Activated naive CD4-positive, alpha-beta T cell (primary cell): ENCODE measurements at regions not wholly inside any gene's neighbourhood (a gene's known extent, or its start where the extent isn't known, plus 50 kb on each side); places are given as distances from the start of the nearest gene placed in this dataset.

Experiments
- DNase-seq, 4 experiments: peaks; one replicate each; lab custom pipeline; 2025; lab: John Stamatoyannopoulos, UW

DNA sequence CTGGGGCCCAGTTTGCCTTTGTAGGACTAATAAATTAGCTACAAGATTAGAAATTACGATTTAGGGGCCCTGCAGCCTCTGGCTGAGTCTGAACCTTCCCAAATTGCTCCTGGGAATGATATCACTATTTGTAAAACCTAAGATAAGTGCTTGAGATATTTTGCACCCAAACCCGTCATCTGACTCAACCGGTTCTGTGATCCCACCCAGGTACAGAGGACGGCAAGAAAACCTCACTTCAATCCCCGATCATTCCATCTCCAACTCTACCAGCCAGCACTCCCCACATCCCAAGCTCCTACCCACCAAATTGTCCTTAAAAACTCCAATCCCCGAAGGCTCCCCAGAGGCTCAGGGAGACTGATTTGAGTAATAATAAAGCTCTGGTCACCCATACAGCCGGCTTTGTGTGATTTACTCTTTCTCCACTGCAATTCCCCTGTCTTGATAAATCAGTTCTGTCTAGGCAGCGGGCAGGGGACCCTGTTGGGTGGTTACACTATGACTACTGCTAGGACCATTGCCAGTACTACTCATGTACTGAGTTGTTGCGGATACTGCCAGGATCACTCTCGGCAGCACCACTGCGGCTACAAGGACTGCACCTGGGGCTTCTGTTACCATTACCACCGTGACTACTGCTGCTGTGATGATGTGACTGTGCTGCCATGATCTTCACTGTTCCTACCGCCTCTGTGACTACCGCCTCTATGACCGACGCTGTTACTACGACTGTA lies 73.1 kb downstream of the IRF8 start:
- no peak for DNase-seq

DNA sequence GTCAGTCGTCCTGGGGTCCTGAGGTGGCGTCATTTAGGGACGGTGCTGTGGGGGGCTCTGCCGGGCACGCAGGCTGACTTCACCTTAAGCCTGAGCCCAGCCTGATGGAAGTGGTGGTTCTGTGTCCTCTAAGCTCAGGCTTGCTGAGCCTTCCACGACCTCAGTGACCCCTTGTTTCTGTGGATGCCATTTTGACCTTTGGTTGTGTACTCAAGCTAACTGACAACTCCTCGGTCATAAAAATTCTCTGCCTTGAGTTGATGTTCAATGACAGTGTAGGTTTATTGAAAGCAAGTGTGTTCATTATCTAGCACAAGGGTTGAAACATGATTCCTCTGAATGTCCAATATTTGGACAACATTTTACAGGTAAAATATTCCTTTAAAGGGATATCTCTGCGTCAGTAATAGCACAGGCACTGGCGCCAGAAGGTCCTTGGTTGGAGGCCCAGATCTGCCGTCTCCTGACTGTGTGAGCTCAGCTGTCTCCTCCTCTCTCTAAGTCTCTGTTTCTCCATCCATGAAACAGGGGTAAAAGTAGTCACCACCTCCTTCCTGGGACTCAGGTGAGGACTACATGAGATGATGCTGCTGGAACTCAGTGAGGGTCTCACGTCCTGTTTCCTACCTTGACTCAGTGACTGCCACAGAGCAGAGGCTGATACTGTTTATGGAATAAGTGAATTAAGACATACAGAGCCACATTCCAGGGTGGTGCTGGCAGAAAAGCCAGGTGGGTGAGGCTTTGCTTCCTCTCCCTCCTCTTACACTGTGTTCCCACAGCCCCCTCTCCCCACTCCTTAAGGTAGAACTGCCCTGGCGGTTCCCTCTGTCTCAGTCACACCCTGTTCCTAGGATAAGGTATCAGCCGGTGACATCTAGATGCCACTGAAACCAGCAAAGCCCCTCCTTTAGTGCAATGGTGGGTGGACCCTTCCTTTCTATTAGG lies 75.7 kb downstream of the IRF8 start:
- no peak for DNase-seq

DNA sequence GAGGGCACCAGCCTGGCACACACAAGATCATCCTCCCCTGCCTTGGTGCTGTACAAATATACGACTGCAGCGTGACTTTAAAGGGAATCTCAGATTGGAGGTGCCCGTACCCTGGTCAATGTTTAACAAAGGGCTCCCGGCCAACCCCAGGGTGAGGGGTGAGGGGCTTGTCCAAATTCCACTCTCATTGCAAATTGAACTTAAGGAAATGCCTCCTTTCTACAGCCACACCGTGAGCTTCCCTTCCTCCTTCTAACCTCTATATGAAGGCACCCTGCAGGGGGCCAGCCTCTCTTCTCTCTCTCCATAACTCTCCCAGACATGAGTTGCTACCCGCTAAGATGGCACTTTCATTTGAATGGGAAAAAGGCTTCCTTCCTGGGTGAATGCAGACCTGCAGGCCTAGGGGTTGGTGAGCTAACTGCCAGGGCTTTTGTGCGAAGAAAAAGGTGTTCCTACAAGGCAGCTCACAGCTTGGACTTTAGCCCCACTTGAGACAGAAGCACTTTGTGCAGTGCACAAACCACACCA lies 76.6 kb downstream of the IRF8 start:
- DNase-seq: no peak

DNA sequence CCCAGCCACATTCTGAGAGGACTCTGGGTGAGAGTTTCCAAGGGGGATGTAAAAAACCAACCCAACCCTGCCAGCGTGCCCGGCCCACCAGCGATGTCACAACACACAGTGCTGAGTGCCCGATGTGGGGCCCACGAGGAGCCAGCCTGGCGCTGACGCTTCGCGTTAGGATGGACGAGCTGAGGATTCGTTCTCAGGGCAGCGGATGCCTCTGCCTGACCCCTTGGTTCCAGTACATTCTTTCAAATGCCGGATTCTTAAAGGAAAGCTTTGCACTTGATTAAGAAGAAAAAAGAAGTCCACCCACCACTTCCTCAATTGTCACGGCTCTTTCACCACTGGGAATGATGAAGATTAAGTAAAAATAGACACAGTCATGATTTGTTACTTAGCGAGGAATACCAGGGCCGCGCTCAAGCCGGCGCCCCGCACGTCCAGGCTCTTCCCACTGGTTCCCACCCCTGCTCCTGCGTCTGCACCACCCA lies 79.4 kb downstream of the IRF8 start:
- no peak for DNase-seq

DNA sequence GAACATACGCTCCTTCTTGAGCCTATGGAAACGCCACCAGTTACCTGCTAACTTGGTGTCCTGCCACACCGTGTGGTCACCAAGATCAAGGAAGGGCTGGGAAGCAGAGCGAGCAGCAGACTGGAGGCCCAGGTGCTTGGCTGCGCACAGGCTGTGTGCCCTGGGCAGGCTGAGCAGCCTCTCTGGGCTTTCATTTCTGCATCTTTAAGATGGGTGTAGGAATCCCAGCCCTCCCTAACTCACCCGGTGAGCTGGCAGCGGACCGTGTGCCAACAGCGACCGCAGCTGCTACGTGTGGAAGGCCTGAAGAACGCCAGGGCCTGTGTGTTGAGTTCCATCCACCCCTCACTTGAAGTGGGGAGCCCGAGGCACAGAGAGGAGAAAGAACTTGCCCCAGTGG lies 80.0 kb downstream of the IRF8 start:
- DNase-seq: no peak

DNA sequence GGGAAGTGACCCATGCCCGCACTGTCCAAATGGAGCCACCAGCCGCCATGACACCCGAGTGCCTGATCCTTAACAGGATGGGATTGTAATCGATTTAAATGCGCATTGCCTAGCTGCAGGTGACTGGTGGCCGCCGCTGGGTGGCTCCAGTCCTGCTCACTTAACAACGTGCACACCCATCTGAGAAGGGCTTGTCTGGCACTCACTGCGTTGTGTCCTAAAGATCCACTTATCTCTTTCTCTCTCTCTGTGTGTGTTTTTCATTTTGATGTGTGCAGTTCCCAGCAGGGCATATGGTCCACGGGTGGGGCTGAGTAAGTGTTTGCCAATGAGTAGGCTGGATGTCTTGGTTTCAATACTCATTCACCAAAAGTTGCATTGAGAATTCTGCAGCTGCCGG lies 80.6 kb downstream of the IRF8 start:
- no peak for DNase-seq

DNA sequence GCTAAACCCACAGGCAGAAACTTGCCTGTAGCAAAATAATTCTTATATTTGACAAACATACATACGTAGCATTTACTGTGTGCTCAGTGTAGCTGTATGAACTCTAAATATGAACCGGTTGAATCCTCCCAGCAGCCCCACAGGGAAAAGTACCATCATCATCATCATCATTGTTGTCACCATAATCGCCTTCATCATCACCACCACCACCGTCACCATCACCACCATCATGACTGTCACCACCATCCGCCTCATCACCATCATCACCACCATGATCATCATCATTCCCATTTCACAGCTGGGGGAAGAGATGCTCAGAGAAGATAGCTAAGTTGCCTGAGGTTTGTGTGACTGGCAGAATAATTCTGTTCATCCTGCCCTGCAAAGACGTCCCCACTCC lies 81.7 kb downstream of the IRF8 start:
- no peak for DNase-seq

DNA sequence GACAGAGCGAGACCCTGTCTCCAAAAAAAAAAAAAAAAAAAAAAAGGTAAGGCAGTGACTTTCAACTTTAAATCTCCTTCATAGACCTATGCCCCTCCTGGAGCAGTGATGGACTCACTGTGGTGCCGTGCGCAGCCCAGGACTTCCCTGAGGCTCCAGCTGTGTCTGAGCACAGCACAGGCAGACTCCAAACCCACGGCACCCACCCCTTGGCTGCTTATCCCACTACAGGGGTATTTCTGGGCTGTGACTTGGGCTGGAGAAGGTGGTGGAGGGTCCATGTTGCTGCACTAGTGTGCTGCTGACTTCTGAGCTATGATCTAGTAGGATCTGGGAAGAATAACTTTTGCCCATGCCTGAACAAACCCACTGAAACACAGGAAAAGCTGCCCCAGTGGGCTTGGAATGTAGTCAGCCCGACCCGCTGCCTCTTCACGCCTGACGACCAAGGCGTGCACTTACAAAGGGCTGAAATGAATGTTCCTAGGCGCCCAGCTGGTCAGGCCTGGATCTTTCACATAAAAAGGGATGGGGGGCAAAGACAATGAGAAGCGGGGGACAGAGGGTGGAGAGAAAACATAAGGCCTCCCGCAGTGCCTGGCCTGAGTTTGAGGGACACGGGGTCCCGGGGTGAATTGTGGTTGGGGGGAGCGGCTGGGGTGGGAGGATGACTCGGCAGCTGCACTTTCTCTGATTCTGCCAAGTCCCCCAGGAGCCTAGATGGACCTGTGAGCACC lies 83.0 kb downstream of the IRF8 start:
- DNase-seq: no peak

DNA sequence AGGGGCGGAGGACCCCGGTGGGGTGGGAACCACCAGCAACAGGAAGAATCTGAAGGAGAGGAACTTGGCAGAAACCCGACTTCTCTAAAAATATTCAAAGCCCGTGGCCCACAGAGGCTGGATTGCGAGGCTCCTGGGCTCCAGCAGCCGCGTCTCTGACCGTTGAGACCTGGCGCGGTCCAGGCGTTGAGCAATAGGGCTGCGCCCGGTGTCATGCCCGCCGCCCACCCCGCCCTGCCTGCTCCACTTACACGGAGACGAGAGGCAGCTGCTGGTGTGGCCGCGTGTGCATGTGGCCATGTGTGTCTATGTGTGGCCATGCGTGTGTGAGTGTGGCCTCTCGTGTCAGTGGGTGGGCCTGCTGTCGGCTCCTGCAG lies 83.6 kb downstream of the IRF8 start:
- DNase-seq: no peak

DNA sequence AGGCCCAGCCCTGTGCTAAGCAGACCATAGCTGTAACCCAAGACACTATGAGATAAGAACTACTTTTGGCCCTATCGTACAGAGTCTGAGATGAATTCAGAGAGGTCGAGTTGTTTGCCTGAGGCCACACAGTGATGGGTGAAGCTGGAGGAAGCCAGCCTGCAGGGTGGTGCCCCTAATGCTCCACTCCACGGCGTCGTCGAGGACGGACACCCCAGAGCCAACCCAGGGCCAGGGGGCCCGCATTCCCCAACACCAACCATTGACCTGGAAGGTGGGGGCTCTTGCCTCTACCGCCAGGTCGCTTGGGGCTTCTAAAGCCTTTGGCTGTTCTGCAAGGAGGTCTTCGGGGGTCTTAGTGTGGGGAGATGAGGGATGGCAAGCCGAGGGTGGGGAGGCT lies 84.1 kb downstream of the IRF8 start:
- DNase-seq: no peak

DNA sequence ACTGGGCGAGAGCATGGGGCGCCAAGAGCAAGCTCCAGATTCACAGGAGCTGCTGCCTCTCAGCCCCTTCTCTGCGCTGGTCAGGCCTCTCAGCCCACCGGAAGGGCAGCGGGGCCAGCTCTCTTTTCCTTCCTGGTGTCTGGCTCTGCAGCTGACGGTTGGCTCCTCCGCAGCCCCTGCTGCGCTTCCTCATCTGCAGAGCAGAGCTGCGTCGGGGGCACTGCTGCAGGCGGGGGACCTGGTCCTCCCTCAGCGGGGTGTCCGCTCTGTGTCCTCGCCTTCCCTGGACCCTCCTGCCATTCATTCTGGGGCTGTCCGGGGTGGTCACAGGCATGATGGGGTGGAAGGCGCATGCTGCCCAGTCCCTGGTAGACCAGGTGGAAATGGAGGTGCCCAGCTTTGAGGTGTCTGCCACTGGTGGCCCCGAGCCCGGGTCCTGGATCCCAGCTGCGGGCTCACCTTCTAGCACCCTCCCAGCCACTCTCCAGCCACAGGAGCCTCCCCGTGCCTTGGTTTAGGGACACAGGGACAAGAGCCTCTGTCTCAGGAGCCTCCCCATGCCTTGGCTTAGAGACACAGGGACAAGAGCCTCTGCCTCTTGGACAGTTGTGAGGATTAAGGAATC lies 84.8 kb downstream of the IRF8 start:
- DNase-seq: no peak

DNA sequence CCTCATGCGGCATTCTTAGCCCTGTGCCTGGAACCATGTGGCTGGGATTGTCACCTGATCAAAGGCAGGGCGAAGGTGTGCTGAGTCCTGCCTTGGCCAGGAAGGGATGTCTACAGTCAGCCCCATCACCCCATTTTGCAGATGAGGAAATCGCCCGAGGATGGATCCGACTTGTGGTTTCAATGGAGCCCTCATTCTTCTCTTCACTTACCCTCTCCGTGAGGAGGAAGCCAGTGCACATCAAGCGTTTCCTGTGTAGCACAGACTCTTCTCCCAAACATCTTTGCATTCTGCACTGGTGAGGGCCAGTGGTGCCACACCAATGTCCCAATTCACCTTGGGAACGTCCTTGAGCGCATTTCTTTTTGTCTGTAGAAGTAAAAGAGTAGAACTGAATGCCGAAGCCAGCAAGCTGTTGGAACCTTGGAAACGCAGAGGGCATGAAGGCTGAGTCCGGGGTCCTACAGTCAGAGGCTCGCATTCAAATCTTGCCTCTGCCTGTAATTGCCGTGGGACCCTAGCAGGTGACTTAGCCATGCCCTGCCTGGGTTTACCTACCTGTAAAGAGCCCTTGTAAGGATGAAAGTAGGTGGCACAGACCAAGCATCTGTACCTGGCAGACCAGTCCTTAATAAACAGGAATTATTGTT lies 85.4 kb downstream of the IRF8 start:
- no peak for DNase-seq

DNA sequence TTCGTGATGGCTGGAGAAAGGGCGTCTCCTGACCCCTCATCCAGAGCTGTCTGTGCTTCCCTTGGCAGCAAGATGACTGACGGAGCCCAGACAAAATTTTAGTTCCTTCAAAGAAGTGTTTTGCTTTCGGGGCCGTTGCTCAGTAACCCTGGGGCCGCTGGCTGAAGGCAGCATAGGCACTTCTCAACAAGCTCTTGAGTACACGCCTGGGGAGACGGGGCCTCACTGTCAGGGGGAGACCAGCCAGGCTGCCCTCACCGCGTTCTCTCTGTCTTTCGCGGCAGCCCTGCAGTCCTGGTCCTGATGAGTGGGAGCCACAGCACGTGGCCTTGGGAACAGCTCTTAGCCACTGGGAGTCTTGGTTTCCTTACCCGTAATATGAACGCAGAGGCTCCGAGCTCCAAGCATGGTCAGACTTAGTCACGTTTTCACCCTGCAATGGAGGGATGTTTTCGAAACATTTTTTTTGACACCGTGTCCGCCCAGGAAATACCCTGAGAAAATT lies 86.0 kb downstream of the IRF8 start:
- DNase-seq: no peak

DNA sequence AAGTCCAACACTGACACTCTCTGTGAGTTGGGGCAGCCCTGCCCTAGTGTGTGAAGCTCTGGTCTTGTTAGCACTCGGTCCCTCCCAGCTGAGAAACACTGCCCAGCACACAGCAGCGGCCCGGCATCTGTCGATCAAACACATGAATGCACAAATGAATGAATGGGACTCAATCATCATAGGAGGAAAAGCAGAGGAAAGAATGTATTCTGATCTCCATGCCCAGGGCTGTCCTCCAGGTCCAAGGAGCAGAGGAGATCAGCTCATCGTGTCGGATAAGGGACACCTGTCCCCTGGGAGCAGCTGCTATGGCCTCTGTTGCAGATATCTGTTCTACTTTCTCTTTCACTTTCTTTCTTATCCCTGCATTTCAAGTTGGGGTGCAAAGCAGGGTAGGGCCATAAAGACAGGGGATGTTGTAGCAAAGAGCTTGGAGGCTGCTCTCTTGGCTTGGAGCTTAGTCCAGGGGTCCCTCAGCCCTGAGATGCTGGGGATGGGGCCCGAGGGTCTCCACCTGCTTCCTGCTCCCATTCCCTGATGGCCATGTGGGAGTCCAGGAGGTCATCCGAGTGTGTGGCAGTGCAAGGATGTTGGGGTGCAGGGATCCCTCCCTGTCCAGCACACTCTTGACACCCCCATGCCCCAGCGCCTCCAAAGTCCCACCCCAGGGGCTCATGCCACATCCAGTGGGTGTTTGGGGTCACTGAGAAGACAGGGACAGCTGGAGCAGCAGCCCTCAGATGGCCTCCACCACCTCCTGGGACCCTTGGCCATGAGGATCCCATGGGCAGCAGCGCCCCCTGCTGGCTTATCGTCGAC lies 88.2 kb downstream of the IRF8 start:
- DNase-seq: peak in 3 of 4 experiments; percentile 17 to 44 (median 35)

DNA sequence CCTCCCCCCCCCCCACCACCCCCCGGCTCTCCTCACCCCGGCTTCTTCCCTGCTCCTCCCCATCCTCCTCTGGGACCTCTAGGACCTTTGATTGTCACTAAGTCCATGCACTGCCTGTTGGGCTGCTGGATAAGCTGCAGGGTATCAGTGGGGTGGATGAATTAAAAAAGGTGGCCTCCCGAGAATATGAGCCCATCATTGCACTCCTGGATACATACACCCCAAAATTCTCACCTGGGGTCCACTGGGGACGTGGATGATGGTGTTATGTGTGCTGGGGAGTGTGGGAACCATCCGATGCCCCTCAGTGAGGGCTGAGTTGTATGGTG lies 88.8 kb downstream of the IRF8 start:
- DNase-seq: no peak

DNA sequence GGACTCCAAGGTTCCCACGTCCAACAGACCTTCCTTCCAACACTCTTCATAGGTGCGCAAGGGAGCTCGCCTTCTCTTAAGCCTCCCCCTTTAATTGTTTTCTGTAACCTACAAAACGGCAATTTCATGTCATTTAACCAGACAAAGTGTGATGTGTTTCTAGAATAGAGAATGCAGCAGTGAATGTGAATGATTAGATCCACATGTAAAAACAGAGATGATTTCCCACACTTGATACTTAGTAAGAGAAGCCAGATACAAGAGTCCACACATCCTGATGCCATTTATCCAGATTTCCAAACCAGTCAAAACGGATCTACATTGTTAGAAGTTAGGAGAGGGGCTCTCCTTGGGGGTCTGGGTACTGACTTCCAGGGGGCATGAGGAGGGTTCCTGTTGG lies 89.3 kb downstream of the IRF8 start:
- DNase-seq: no peak

DNA sequence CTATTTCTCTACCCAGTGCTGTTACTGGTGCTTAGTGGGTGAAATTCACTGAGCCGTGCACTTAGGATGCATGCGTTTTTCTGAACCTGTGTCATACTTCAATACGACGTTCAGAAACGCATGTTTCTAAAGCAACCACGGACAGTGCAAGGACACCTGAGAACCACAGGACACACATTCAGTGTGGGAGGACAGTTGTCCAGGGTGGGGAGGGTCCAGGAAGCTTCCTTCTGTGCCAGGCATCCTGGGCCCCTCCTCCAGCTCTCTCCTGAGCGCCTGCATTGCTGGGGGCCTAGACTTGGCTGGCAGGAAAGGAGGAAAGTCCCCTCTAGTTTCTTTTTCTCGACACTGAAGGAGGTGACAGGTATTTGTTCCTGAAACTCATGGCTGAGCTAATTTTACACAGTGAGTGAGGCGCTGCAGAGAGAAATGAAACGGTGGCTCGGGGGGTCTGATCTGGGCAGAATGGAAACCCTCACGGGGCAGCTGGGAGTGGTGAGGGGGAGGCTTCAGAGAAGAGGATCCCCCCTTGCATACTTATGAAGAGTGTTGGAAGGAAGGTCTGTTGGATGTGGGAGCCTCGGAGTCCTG lies 89.9 kb downstream of the IRF8 start:
- no peak for DNase-seq

DNA sequence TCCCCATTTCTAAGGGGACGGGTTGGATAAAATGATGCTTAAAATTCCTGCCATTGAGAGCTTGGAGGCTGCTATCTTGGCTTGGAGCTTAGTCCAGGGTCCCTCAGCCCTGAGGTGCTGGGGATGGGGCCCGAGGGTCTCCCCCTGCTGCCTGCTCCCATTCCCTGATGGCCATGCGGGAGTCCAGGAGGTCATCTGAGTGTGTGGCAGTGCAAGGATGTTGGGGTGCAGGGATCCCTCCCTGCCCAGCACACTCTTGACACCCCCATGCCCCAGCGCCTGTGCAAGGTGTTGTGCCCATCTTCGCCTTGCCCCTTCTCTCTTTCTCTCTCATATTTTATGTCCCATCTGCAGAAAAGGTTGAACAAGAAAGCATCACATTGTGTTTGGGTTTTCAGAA lies 90.4 kb downstream of the IRF8 start:
- no peak for DNase-seq

DNA sequence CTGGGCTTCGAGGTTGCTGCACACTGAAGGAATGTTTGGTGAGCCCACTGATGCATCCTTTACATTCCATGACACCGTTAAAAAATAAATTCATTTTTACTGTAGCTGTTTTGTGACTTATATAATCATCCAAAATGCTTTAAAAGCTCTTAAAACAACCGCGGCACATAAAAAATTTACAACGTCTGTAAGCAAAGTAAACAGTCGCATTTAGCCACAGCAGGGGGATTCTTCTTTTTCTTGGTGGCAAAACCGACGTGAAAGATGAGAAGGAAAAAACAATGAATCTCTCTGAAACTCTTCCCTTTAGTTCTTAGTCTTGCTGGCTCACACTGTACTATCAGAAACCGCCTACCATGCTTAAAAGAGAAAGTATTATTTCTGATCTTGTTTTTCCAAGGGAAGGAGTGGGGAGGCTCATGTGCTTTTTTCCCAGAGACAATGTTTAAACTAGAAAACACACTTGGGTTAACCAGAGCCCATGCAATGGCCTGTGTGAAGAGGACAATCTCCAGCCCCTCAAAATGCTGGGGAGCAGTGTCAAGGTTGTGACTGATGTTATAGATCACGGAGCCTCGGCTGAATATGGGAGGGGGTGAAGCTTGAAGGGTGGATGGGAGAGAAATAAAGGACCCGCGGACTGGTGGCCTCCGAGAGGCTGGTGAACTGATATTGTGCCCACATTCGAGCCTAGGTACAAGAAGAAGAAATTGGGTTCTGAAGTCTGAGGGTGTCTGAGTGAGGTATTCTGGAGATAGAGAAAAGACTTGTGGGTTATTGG lies 91.1 kb downstream of the IRF8 start:
- DNase-seq: no peak
